GM23338 (cell line): ENCODE measurements at regions not wholly inside any gene's neighbourhood (a gene's known extent, or its start where the extent isn't known, plus 50 kb on each side); places are given as distances from the start of the nearest gene placed in this dataset.

Experiments used
- ATAC-seq: fragments of 200-7000 bp; cut with Tn5 transposase; 3 replicates; pipeline ENCODE4 v1.9.1; 2020
- DNase-seq: peaks from one replicate; pipeline ENCODE4 v3.0.0-alpha.2; 2015; ENCODE audit warnings: low spot score
- H2AFZ ChIP-seq: fragments of 200-600 bp; sonication (generic); 2 replicates; pipeline ENCODE4 v1.8.0; 2016; ENCODE audit warnings: antibody characterized with exemption, mild to moderate bottlenecking, moderate library complexity
- H3F3A ChIP-seq: fragments of 200-600 bp; sonication (generic); replicated peaks from 2 replicates; pipeline ENCODE4 v1.8.0; 2017; ENCODE audit warnings: antibody characterized with exemption, mixed run types, low read depth
- H3K27ac ChIP-seq: fragments of 200-600 bp; sonication (generic); 2 replicates; pipeline ENCODE4 v1.6.1; 2016; ENCODE audit warnings: low read depth
- H3K27me3 ChIP-seq: fragments of 200-600 bp; sonication (generic); 2 replicates; pipeline ENCODE4 v1.8.0; 2016; ENCODE audit warnings: mild to moderate bottlenecking, mixed run types, moderate library complexity; ENCODE audit not compliant: insufficient read depth
- H3K36me3 ChIP-seq: fragments of 200-600 bp; sonication (generic); 2 replicates; pipeline ENCODE4 v1.8.0; 2016; ENCODE audit warnings: mild to moderate bottlenecking; ENCODE audit not compliant: insufficient read depth
- H3K4me1 ChIP-seq: fragments of 200-600 bp; sonication (generic); 2 replicates; pipeline ENCODE4 v1.8.0; 2016; ENCODE audit warnings: mild to moderate bottlenecking, moderate library complexity; ENCODE audit not compliant: insufficient read depth
- H3K4me2 ChIP-seq: fragments of 200-600 bp; sonication (generic); 2 replicates; pipeline ENCODE4 v1.7.1; 2017; ENCODE audit warnings: mixed run types
- H3K4me3 ChIP-seq: fragments of 200-600 bp; sonication (generic); 2 replicates; pipeline ENCODE4 v1.6.1; 2016; ENCODE audit warnings: mixed run types
- H3K79me2 ChIP-seq: fragments of 200-600 bp; sonication (generic); replicated peaks from 2 replicates; pipeline ENCODE4 v1.8.0; 2017; ENCODE audit warnings: mild to moderate bottlenecking; ENCODE audit not compliant: insufficient read depth
- H3K9me2 ChIP-seq: fragments of 200-600 bp; sonication (generic); 2 replicates; pipeline ENCODE4 v1.8.0; 2017; ENCODE audit not compliant: insufficient read depth
- H4K20me1 ChIP-seq: fragments of 200-600 bp; sonication (generic); replicated peaks from 2 replicates; pipeline ENCODE4 v1.8.0; 2017; ENCODE audit warnings: mild to moderate bottlenecking; ENCODE audit not compliant: insufficient read depth
- H3K27ac Mint-ChIP-seq: 2 replicates; pipeline ENCODE4 v1.8.0; 2020; ENCODE audit warnings: inconsistent platforms, mild to moderate bottlenecking, moderate library complexity, mixed read lengths
- H3K27me3 Mint-ChIP-seq: 3 replicates; pipeline ENCODE4 v1.8.0; 2022; ENCODE audit warnings: low read depth, mild to moderate bottlenecking, moderate library complexity, mixed read lengths, inconsistent platforms; ENCODE audit not compliant: insufficient read depth, poor library complexity
- H3K36me3 Mint-ChIP-seq: 3 replicates; pipeline ENCODE4 v1.8.0; 2021; ENCODE audit warnings: low read depth, mild to moderate bottlenecking, inconsistent platforms, moderate library complexity, mixed read lengths
- H3K4me1 Mint-ChIP-seq: 3 replicates; pipeline ENCODE4 v1.8.0; 2020; ENCODE audit warnings: mild to moderate bottlenecking, inconsistent platforms, mixed read lengths
- H3K4me3 Mint-ChIP-seq: 3 replicates; pipeline ENCODE4 v1.8.0; 2021; ENCODE audit warnings: moderate library complexity, mild to moderate bottlenecking, inconsistent platforms, mixed read lengths
- H3K9me3 Mint-ChIP-seq: 3 replicates; pipeline ENCODE4 v1.8.0; 2020; ENCODE audit warnings: moderate library complexity, mild to moderate bottlenecking, inconsistent platforms, mixed read lengths
- CREB1 ChIP-seq: fragments of 250-450 bp; sonication (Bioruptor Pico); IDR thresholded peaks from 2 replicates; pipeline ENCODE4 v1.5.0; 2020; ENCODE audit warnings: low read depth, mild to moderate bottlenecking, moderate library complexity
- CTCF ChIP-seq, 2 experiments: fragments of 200-600 bp in 1 of 2; sonication (generic) in 1 of 2; conservative IDR thresholded peaks; 2 replicates each; pipeline versions ENCODE4 v1.5.1 to v1.6.1; 2016 to 2017; ENCODE audit warnings: antibody characterized with exemption in 2 of 2, low read depth in 2 of 2, mild to moderate bottlenecking in 2 of 2, moderate library complexity in 1 of 2
- ETS1 ChIP-seq: IDR thresholded peaks from 2 replicates; pipeline ENCODE4 v1.6.1; 2016; ENCODE audit warnings: antibody characterized with exemption
- JUNB ChIP-seq: IDR thresholded peaks from one replicate; pipeline ENCODE4 v1.6.1; 2016; ENCODE audit warnings: antibody characterized with exemption; ENCODE audit not compliant: unreplicated experiment
- NANOG ChIP-seq: IDR thresholded peaks from 2 replicates; pipeline ENCODE4 v1.6.1; 2016; ENCODE audit warnings: antibody characterized with exemption, borderline replicate concordance
- POLR2AphosphoS5 ChIP-seq: IDR thresholded peaks from 2 replicates; pipeline ENCODE4 v1.6.1; 2016; ENCODE audit warnings: antibody characterized with exemption, low read depth
- ZNF114 ChIP-seq: fragments of 250-450 bp; sonication (Bioruptor Pico); IDR thresholded peaks from 2 replicates; pipeline ENCODE4 v1.5.0; 2020; ENCODE audit warnings: mild to moderate bottlenecking, moderate library complexity
- ZNF462 ChIP-seq: fragments of 250-450 bp; sonication (Bioruptor Pico); IDR thresholded peaks from 2 replicates; pipeline ENCODE4 v1.5.0; 2020; ENCODE audit warnings: mild to moderate bottlenecking, moderate library complexity

DNA sequence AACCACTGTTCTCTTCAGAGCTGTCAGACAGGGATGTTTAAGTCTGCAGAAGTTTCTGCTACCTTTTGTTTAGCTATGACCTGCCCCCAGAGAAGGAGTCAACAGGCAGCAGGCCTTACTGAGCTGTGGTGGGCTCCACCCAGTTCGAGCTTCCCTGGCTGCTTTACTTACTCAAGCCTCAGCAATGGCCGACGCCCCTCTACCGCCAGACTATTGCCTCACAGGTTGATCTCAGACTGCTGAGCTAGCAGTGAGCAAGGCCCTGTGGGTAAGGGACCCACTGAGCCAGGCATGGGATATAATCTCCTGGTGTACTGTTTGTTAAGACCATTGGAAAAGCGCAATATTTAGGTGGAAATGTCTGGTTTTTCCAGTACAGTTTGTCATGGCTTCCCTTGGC is 229.6 kb downstream of the TMEM167A start:
- Histone ChIP-seq H3K79me2 (no peaks in the 10 kb centered on the region), H4K20me1 (no peaks in the 10 kb centered on the region), H3K4me1 (peaks cover 5% of the 10 kb centered on the region; the same call in 1 of the 2 replicates), H3K27ac (no peak overlapping the region), H3K4me3 (no peak overlapping the region), H3K27me3 (no peaks in the 10 kb centered on the region), H2AFZ (no peak overlapping the region), H3F3A (no peaks in the 10 kb centered on the region), H3K4me2 (no peak overlapping the region), H3K36me3 (no peaks in the 10 kb centered on the region), H3K9me2 (peaks cover 2% of the 10 kb centered on the region; the same call in 1 of the 2 replicates)
- Mint-ChIP-seq H3K27ac (no peak overlapping the region), H3K4me1 (0 out of 3 replicates have a peak, but pooled peaks cover 3% of the 10 kb centered on the region), H3K4me3 (no peak overlapping the region), H3K9me3 (no peaks in the 10 kb centered on the region; the same call in 1 of the 3 replicates), H3K36me3 (no peaks in the 10 kb centered on the region; the same call in 2 of the 3 replicates), H3K27me3 (no peaks in the 10 kb centered on the region)
- TF ChIP-seq JUNB = no peak
- no peak for TF ChIP-seq ZNF462
- TF ChIP-seq CTCF (conservative IDR thresholded peaks at IDR 0.05; ENCODE audit: low read depth in 2 of 2) = no peak
- TF ChIP-seq NANOG = no peak
- no peak for TF ChIP-seq POLR2AphosphoS5
- no peak for TF ChIP-seq CREB1 (CRISPR knock-in tag)
- TF ChIP-seq ZNF114 (CRISPR knock-in tag) = no peak
- no peak for TF ChIP-seq ETS1
- ATAC-seq = no peak
- no peak for DNase-seq
